GM19238 (cell line): ENCODE measurements at regions not wholly inside any gene's neighbourhood (a gene's known extent, or its start where the extent isn't known, plus 50 kb on each side); places are given as distances from the start of the nearest gene placed in this dataset.
"Not testable (repeated sequence)": the region's sequence is repeated elsewhere in the genome, so short reads cannot be mapped to it uniquely, and the experiment has no call there.

ENCODE experiments used
- DNase-seq: peaks from one replicate; pipeline ENCODE4 v3.0.0; 2011; ENCODE audit warnings: low spot score; ENCODE audit not compliant: insufficient read length

- no peak for DNase-seq
These were observed 929.9 kb downstream of the TLE4 start for GRCh38 chr9:80501635-80502034.

DNA sequence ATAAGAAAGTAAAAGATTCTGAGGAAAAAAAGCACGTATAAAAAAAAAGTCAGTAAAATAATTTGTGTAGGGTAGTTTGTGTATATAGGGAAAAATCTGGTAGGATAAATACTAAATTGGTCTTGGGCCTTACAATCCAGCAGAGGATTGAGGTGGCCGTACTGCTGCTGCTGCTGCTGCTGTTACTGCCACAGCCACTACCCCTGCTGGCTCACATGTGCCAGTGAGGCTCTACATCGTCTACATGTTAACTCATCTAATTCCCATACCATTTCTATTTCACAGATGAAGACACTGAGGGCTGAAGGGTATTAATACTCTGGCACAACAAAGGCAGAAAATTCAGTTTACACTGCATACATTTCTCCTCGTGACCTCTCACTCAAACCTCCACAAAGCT is 928.5 kb downstream of the TLE4 start:
- no peak for DNase-seq

GRCh38 chr9:80498001-80498555 is 926.3 kb downstream of the TLE4 start:
- no peak for DNase-seq

- no peak for DNase-seq
These were observed 925.3 kb downstream of the TLE4 start for GRCh38 chr9:80496901-80497556.

- no peak for DNase-seq
These were observed 921.5 kb downstream of the TLE4 start for GRCh38 chr9:80493258-80493657.

DNA sequence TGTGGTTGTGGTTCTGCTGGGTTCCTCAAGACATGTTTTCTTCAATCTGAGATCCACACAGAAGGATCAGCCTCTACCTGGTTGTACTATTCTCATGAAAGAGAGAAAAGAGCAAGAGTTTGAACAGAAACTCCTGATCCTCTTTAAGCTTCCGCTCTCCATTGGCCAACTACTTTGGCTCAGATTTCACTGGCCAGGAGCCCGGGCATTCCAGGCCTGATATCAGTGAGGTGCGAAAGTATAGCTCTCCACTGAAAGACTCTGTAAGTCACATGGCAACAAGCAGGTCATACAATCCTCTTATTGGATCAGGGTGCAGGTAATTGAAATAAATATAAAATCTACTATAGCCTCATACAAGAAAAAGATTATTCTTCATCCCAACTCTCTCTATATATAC is 920.5 kb downstream of the TLE4 start:
- DNase-seq = no peak

DNA sequence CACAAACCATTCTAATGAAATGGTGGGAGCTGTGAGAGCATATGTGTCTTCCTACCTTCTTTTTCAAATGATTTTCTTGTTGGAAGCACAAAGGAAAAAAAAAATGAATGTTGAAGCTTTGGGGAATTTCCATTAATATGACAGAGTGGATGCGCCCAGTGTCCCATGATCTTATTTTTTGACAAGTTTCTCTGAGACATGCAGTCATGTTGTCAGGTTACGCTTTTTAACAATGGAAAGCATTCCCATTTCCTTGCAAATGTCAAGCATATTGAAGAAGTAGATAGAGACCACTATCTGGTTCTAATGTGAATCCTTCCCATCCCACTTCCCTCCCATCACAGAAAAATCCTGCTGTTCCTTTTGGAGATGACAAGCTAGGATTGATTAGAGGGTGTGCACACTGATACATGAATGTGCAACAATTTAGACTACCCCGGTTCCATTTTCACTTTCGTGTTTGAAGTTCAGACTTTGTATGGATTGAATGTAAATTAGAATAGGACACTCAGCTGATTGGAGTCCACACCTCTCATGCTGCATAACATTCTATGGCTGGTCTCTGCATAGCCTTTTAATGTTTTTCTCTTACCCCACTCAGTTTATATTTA is 919.4 kb downstream of the TLE4 start:
- DNase-seq = no peak

DNA sequence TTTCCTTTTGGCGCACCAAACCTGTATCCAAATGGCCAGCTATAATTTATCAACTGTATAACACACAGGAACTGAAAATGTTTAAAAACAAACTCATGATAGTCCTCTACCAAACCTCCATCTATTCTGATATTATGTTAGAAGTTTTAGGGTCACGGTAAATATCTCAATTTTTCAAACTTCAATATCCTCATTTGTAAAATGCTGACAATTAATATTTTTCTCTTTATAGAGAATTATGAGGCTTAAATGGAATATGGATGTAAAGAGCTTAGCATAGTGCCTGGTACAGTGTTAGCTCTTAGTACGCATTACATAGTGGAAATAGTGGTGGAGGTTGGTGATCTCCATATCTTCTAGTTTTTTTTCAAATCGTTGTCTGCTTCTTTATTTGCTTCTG is 917.6 kb downstream of the TLE4 start:
- DNase-seq = no peak

GRCh38 chr9:80485420-80486250 is 913.9 kb downstream of the TLE4 start:
- DNase-seq = no peak

DNA sequence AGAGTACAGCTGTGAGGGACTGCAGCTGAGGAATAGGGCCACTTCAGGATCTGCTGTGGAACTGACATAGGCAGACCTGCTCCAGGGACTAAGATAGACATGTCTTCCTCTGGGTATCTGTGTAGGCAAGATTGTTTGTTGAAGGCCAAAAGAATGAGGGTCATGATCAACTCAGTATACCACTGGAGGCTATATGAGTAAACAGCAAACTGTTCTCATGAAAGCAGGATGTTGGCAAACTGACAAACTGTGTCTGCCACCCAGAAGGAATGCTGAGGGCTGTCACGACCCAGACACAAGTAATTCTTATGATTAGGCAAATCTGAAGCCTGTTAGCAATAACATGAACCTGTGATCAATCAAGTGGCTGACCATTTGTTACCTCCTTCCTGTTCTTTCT is 910.5 kb downstream of the TLE4 start:
- not testable (repeated sequence) for DNase-seq

GRCh38 chr9:80467632-80468031 is 895.9 kb downstream of the TLE4 start:
- DNase-seq = no peak

DNA sequence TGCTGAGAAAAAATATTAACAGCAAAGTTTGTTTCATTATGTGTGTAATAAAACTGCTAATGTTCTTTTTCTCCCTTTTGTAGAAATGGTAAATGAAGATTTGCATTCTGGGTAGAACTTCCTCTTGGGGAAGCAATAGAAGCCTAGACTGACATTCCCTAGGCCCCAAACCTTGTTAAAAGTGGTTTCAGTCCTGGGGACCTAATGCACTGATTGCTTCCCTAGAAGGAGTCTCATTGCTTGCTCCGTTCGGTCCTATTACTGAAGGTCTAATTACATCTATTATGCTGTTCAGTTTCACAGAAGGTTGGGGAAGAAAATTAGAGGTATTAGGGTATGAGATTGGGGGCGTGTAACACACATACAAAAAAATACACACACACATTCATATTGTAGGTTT is 893.8 kb downstream of the TLE4 start:
- no peak for DNase-seq

DNA sequence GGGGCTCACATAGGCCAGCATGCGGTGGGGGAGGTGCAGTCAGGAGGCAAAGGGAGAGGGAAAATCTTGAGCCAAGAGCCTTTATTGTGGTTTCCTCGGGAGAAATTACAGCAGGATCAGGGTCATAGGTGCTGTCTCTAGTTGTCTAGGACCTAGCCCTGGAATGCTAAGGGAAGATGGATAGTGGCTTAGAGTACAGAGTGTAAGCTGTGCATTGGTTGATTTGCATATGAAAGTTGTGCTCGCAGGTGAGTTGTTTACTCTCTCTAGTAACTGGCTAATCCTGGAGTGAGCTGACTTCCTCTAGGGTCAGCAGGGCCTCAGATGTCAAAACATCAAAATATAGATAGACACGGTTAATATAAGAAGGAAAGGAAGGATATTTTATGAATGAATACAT is 877.7 kb downstream of the TLE4 start:
- no peak for DNase-seq

- no peak for DNase-seq
These were observed 877.2 kb downstream of the TLE4 start for GRCh38 chr9:80448996-80449395.

DNA sequence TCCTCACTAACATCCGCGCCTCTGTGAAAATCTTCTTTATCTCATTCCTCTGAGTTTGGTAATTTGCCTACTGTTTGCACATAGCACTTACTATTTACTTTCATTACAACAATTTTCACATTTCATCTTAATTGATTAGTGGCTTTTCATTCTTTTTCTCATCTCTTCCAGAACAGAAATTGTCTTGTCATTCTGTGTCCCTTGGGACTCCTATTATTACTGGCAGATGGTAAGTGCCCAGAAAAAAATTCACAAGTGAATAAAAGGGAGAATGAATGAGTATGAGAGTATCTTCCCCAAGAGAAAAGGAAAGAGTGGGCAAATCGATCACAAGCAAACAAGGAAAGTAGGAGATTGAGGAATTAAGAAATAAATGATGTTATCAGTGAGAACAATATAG is 876.1 kb downstream of the TLE4 start:
- no peak for DNase-seq

DNA sequence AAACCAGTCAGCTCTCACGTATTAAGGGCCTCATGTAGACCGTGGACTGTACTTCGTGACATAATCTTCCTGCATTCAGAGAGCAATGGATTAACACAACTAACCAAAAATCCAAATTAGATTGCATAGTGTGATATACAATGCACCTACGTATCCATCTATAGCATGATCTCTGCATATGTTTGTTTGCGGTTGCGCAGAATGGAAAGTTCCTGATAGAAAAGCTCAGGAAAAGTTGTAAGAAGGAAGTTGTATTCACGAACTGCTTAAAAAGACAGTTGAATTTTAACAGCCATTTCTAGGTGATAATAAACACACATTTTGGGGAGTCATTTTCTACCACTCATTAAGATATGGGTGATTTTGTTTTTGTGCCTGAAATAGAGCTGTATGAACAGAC is 869.0 kb downstream of the TLE4 start:
- no peak for DNase-seq

GRCh38 chr9:80437825-80438224 is 866.1 kb downstream of the TLE4 start:
- DNase-seq = no peak

DNA sequence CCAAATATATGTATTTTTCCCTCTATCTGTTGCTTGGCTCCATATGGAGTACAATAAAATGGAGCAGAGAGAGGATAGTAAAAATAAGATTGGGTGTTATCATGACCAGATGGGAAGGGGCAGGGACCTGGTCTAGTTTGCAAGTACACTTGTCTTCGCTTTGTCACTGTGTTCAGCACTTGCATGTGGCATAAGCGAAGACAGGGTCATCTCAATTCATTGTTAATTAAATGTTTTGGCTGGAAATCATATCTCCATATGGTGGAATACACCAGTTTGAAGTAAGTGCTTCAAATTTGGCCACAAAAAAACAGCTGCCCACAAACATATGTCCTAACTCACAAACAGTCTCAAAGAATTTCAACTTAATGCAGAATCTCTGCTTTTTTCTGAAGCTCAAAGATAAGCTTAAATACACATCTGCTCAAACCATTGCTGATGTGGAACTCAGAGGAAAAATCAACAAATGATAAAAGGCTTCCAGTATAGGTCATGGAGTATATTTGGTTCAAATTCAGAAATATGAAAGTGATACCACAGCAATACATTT is 865.4 kb downstream of the TLE4 start:
- DNase-seq = no peak

GRCh38 chr9:80435591-80435990 is 863.8 kb downstream of the TLE4 start:
- DNase-seq = no peak

GRCh38 chr9:80426992-80427391 is 855.2 kb downstream of the TLE4 start:
- no peak for DNase-seq

DNA sequence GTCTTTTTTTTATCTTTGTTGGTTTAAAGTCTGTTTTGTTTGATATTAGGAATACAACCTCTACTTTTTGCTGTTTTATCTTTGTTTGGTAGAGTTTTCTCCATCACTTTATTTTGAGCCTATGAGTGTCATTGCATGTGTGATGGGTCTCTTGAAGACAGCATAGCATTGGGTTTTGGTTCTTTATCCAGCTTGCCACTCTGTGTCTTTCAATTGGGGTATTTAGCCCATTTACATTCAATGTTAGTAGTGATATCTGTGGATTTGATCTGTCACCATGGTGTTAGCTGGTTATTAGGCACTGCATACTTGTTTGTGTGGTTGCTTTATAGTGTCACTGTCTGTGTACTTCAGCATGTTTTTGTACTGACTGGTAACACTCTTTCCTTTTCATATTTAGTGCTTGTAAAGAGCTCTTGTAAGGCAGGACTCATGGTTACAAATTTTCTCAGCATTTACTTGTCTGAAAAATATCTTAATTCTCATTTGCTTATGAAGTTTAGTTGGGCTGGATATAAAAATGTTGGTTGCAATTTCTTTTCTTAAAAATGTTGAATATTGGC is 845.5 kb downstream of the TLE4 start:
- no peak for DNase-seq

- no peak for DNase-seq
These were observed 838.3 kb downstream of the TLE4 start for GRCh38 chr9:80410106-80410505.
